GM19395 (cell line): ENCODE measurements at regions not wholly inside any gene's neighbourhood (a gene's known extent, or its start where the extent isn't known, plus 50 kb on each side); places are given as distances from the start of the nearest gene placed in this dataset.

Source experiments
- ATAC-seq: cut with Tn5 transposase; IDR thresholded peaks from one replicate; pipeline ENCODE4 v1.9.1; 2021; ENCODE audit warnings: mild to moderate bottlenecking, moderate library complexity; ENCODE audit not compliant: unreplicated experiment

GRCh38 chr5:167731951-167732350 is 559.5 kb upstream of the WWC1 start:
- ATAC-seq = no peak

DNA sequence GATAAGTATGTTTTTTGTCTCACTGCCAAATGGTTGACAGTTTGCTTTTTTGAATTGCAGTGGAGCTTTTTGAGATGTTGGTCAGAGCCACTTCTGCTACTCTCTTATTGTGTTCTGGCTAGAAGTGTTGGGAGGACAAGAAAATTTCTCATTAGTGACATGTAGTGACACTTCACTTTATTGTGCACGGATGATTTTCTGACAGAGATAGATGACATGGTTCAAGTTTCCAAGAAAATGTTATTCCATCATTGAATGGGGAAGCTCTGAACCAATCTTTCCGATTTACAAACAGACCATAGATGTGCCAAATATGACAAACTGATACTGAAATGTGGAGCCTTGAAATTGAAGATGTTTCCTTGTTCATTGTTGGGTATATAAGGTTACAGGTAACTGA is 558.9 kb upstream of the WWC1 start:
- ATAC-seq = no peak

GRCh38 chr5:167736992-167737391 is 554.5 kb upstream of the WWC1 start:
- ATAC-seq = no peak

DNA sequence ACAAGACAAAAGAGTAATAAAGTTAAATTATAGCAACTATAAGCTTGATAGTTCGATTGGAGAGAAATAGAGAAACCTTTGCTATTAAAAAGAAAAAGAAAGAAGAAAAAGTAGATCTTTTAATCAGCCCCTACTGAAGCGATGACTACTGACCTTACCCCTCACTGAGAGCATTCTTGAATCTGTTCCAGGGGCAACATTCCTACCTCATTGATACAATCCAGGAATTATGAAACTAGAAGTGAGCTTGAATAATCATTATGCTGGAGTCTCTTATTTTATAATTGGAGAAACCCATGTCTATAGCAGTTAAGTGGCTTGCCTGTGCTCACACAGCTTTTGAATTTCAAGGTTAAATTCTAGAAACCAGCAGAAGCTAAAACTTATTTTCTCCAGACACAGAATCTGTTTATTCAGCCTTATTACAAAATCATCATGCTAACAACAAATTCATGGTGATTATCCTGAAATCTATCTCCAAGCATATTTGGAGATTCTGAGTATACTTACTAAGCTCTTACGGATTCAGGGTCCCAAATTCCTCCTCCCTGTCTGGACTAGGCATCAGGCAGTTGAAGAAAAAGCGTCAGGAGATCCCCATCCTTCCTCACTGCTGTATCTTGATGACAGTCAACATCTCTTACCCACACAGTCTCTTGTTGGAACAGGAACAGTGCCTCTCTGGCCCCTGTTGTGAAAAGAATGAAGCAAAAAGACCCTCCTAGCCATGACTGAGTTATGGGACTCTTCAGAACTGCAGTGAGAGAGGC is 547.6 kb upstream of the WWC1 start:
- ATAC-seq = no peak

DNA sequence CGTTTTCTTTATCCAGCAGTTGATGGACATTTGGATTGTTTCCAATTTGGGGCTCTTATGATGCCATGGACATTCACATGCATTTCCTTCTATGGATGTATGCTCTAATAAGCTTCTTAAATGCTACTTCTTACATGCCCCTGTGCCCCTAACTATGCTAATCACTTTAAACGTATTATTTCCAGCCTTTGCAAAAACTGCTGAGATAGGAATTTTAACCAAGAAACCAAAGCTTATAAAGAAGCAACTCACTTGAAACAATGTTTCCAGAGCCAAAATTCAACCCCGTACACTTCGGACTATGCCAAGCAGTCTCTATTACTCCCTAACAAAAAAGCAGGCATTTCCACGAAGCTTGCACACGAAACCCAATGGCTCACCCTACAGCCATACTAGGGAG is 545.6 kb upstream of the WWC1 start:
- ATAC-seq = no peak

GRCh38 chr5:167750586-167750985 is 540.9 kb upstream of the WWC1 start:
- ATAC-seq = no peak

GRCh38 chr5:167752936-167753335 is 538.5 kb upstream of the WWC1 start:
- ATAC-seq = no peak

GRCh38 chr5:167753725-167754490 is 537.5 kb upstream of the WWC1 start:
- no peak for ATAC-seq

GRCh38 chr5:167754501-167755021 is 536.9 kb upstream of the WWC1 start:
- ATAC-seq = no peak

GRCh38 chr5:167755420-167755819 is 536.0 kb upstream of the WWC1 start:
- no peak for ATAC-seq

GRCh38 chr5:167759057-167759821 is 532.2 kb upstream of the WWC1 start:
- ATAC-seq = no peak

- ATAC-seq = no peak
Observed at GRCh38 chr5:167763772-167764171, 527.7 kb upstream of the WWC1 start.

- no peak for ATAC-seq
Observed at GRCh38 chr5:167764641-167765289, 526.7 kb upstream of the WWC1 start.

- no peak for ATAC-seq
Observed at GRCh38 chr5:167765352-167765751, 526.1 kb upstream of the WWC1 start.

GRCh38 chr5:167766957-167767356 is 524.5 kb upstream of the WWC1 start:
- no peak for ATAC-seq

GRCh38 chr5:167767795-167768194 is 523.6 kb upstream of the WWC1 start:
- no peak for ATAC-seq

DNA sequence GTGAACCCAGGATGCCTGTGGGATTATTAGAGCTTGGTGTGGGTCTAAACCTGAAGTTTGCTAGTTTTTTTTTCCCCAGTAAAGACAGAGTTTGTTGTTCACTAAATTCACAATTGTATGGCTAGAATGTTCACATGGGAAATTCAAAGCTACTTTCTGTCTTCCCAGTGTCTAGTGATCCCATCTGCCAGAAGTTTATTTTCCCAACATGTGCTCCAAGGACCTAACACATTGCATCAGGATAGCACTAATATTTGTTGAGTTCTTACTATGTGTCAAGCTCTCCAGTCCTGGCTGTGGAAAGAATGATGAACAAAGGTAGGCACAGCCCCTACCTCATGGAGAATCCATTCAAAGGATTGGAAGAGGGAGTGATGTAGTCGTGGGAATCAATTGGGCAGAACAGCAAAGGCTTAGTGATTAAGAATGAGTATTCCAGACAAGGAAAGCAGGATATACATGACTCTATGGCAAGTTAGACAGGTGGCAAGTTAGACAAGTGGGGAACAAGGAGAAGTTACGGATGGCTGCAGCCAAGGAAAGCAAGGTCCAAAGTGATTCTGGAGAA is 521.5 kb upstream of the WWC1 start:
- ATAC-seq = no peak

DNA sequence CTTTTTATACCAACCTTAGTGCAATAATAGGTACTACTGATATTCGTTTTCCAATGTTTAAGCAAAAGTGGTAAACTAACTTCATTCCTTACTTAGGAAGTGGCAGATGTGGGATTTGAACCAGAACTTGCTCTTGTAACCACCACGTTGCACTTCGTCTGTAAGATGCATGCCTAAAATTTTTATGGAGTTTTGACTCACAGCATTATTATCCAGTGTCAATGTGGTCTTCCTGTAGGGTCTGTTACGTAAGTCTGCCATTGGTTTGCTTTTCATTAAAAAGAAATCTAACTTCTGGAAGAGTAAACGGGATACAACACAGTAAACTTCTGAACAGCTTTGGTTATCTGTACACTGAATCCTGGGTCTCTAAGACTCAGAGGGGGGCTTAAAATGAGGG is 521.0 kb upstream of the WWC1 start:
- ATAC-seq = no peak

- no peak for ATAC-seq
Observed at GRCh38 chr5:167771571-167771970, 519.9 kb upstream of the WWC1 start.

DNA sequence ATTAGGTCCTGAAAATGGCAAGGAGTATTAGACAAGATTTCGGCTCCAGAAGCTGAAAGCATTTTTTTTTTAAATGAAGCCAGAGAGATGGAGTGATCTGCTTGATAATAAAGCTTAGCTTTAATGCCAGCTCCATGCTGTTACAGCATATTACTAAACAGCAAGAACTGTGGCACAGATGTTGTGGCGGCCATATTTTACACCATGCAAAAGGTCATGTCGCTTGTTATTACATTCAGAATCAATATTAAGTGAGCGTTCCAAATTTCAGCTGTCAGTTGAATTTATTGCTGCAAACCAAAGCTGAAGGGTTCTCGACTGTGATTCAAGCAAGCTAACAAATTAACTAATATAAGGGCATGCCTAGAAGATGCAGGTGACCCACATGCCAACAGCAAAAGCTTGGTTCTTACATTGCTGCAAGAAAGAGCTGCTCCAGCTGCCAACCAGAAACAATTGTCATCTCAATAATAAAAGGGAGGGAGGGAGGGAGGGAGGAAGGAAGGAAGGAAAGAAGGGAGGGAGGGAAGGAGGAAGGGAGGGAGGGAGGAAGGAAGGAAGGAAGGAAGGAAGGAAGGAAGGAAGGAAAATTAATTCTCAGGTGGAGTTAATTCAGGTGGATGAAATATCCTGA is 517.7 kb upstream of the WWC1 start:
- ATAC-seq = no peak
